Liver (tissue), 8 donors: ENCODE measurements at regions not wholly inside any gene's neighbourhood (a gene's known extent, or its start where the extent isn't known, plus 50 kb on each side); places are given as distances from the start of the nearest gene placed in this dataset.

Experiments used
- DNase-seq: peaks from one replicate; pipeline ENCODE4 v3.0.0-alpha.2; 2017; ENCODE audit warnings: low spot score
- H3K27ac ChIP-seq, 2 donors: one replicate each; pipeline ENCODE4 v1.7.0; 2013; ENCODE audit warnings: inconsistent platforms in 2 of 2, low read length in 2 of 2, control low read depth in 1 of 2, low read depth in 1 of 2, mild to moderate bottlenecking in 1 of 2
- H3K27me3 ChIP-seq, 4 donors: one replicate each; pipeline versions ENCODE4 v1.6.1 to v1.7.0; 2013; ENCODE audit warnings: low read length in 3 of 4, inconsistent platforms in 1 of 4, mild to moderate bottlenecking in 1 of 4, moderate library complexity in 1 of 4; ENCODE audit not compliant: control insufficient read depth in 4 of 4, insufficient read depth in 4 of 4
- H3K36me3 ChIP-seq, 4 donors: one replicate each; pipeline versions ENCODE4 v1.6.1 to v1.7.0; 2013; ENCODE audit warnings: low read length in 3 of 4, mild to moderate bottlenecking in 3 of 4, low read depth in 1 of 4, moderate library complexity in 1 of 4; ENCODE audit not compliant: control insufficient read depth in 4 of 4, insufficient read depth in 3 of 4
- H3K4me1 ChIP-seq, 4 donors: one replicate each; pipeline versions ENCODE4 v1.6.1 to v1.7.0; 2013; ENCODE audit warnings: low read length in 3 of 4, mild to moderate bottlenecking in 3 of 4, moderate library complexity in 1 of 4; ENCODE audit not compliant: control insufficient read depth in 4 of 4, insufficient read depth in 4 of 4
- H3K4me3 ChIP-seq, 3 donors: one replicate each; pipeline versions ENCODE4 v1.6.1 to v1.7.0; 2013; ENCODE audit warnings: low read length in 3 of 3, control low read depth in 1 of 3, low read depth in 1 of 3, mild to moderate bottlenecking in 1 of 3
- H3K9ac ChIP-seq, 2 donors: one replicate each; pipeline ENCODE4 v1.7.0; 2013; ENCODE audit warnings: low read length in 2 of 2, mild to moderate bottlenecking in 2 of 2, moderate library complexity in 2 of 2, control low read depth in 1 of 2, low read depth in 1 of 2
- H3K9me3 ChIP-seq, 4 donors: one replicate each; pipeline versions ENCODE4 v1.6.1 to v1.7.0; 2013; ENCODE audit warnings: low read length in 3 of 4; ENCODE audit not compliant: control insufficient read depth in 4 of 4
- ATF3 ChIP-seq: IDR thresholded peaks from 2 replicates; pipeline ENCODE4 v1.6.1; 2016; ENCODE audit warnings: antibody characterized with exemption
- CTCF ChIP-seq: fragments of 150-350 bp; IDR thresholded peaks from 2 replicates; pipeline ENCODE4 v1.5.1; 2017; ENCODE audit warnings: improper control_type of control experiment, low read depth, low read length; ENCODE audit not compliant: missing input control
- EGR1 ChIP-seq, 2 donors: IDR thresholded peaks; 2 replicates each; pipeline ENCODE4 v1.6.1; 2016 to 2018; ENCODE audit warnings: antibody characterized with exemption in 2 of 2, low read depth in 2 of 2
- FOXA1 ChIP-seq: IDR thresholded peaks from 2 replicates; pipeline ENCODE4 v1.6.1; 2016; ENCODE audit warnings: antibody characterized with exemption
- FOXA2 ChIP-seq: IDR thresholded peaks from 2 replicates; pipeline ENCODE4 v1.6.1; 2016; ENCODE audit warnings: antibody characterized with exemption
- GABPA ChIP-seq, 2 donors: IDR thresholded peaks in 1 of 2; conservative IDR thresholded peaks in 1 of 2; 2 replicates each; pipeline ENCODE4 v1.6.1; 2016; ENCODE audit warnings: antibody characterized with exemption in 2 of 2, mild to moderate bottlenecking in 1 of 2, moderate library complexity in 1 of 2
- HNF4A ChIP-seq, 2 donors: conservative IDR thresholded peaks; 2 replicates each; pipeline ENCODE4 v1.6.1; 2016; ENCODE audit warnings: antibody characterized with exemption in 2 of 2, mild to moderate bottlenecking in 2 of 2
- HNF4G ChIP-seq: IDR thresholded peaks from 2 replicates; pipeline ENCODE4 v1.6.1; 2016; ENCODE audit warnings: antibody characterized with exemption
- MAX ChIP-seq: IDR thresholded peaks from 2 replicates; pipeline ENCODE4 v1.6.1; 2016; ENCODE audit warnings: antibody characterized with exemption
- NR2F2 ChIP-seq: IDR thresholded peaks from 2 replicates; pipeline ENCODE4 v1.6.1; 2016; ENCODE audit warnings: antibody characterized with exemption
- RAD21 ChIP-seq, 2 donors: IDR thresholded peaks; 2 replicates each; pipeline ENCODE4 v1.6.1; 2016; ENCODE audit warnings: antibody characterized with exemption in 2 of 2, mild to moderate bottlenecking in 2 of 2
- REST ChIP-seq: IDR thresholded peaks from 2 replicates; pipeline ENCODE4 v1.6.1; 2016; ENCODE audit warnings: antibody characterized with exemption, mild to moderate bottlenecking
- RXRA ChIP-seq, 2 donors: IDR thresholded peaks; 2 replicates each; pipeline ENCODE4 v1.6.1; 2017 to 2018; ENCODE audit warnings: antibody characterized with exemption in 2 of 2, mild to moderate bottlenecking in 1 of 2
- TAF1 ChIP-seq: conservative IDR thresholded peaks from 2 replicates; pipeline ENCODE4 v1.6.1; 2016; ENCODE audit warnings: antibody characterized with exemption, mild to moderate bottlenecking
- YY1 ChIP-seq: IDR thresholded peaks from 2 replicates; pipeline ENCODE4 v1.6.1; 2016; ENCODE audit warnings: antibody characterized with exemption, mild to moderate bottlenecking
- ZBTB33 ChIP-seq: IDR thresholded peaks from 2 replicates; pipeline ENCODE4 v1.6.1; 2016; ENCODE audit warnings: antibody characterized with exemption
- WGBS: extraction: QIAGEN DNeasy Blood & Tissue Kit; methylation state at CpG from one replicate; pipeline ENCODE4 v1.1.7; 2013; 5-methylcytosine and 5-hydroxymethylcytosine counted together
- donor health status: healthy.
- donor health status: healthy.
- donor health status: healthy.
- donor health status: healthy.
- donor health status: healthy.

- no peaks in the 10 kb centered on the region for H3K9me3 ChIP-seq
- no peak overlapping the region for H3K27ac ChIP-seq
- no peak for DNase-seq
- WGBS, result 30% methylated on average over 5 of the region's 5 CpGs
- no peak for TF ChIP-seq YY1
- no peak for TF ChIP-seq RAD21 (IDR thresholded peaks at IDR 0.05)
- TF ChIP-seq FOXA2, result no peak
- no peak for TF ChIP-seq TAF1
- TF ChIP-seq ATF3, result no peak
- TF ChIP-seq RXRA (IDR thresholded peaks at IDR 0.05), result no peak
- TF ChIP-seq CTCF, result no peak
- TF ChIP-seq FOXA1, result no peak
- TF ChIP-seq EGR1 (IDR thresholded peaks at IDR 0.05; ENCODE audit: low read depth in 2 of 2), result no peak
- no peak for TF ChIP-seq GABPA (IDR thresholded peaks at IDR 0.05 in 1 of 2, conservative IDR thresholded peaks at IDR 0.05 in 1 of 2)
- TF ChIP-seq HNF4G, result no peak
- TF ChIP-seq NR2F2, result no peak
- no peak for TF ChIP-seq REST
- no peak for TF ChIP-seq HNF4A (conservative IDR thresholded peaks at IDR 0.05)
- H3K36me3 ChIP-seq, result no peaks in the 10 kb centered on the region
- no peaks in the 10 kb centered on the region for H3K27me3 ChIP-seq
- H3K9ac ChIP-seq, result no peak overlapping the region
- no peak overlapping the region for H3K4me3 ChIP-seq
- H3K4me1 ChIP-seq, result no peaks in the 10 kb centered on the region
Observed at GRCh38 chr2:164182116-164182627, 439.1 kb downstream of the GRB14 start.

- no peak overlapping the region for H3K4me3 ChIP-seq
- 71% methylated on average over 3 of the region's 3 CpGs for WGBS
- peaks cover 0 to 3% (median 0%) of the 10 kb centered on the region in 4 donors for H3K9me3 ChIP-seq
- no peak overlapping the region for H3K27ac ChIP-seq
- TF ChIP-seq RXRA (IDR thresholded peaks at IDR 0.05) (no peak), MAX (no peak), ZBTB33 (no peak), ATF3 (no peak), FOXA2 (no peak), HNF4G (no peak), YY1 (no peak), EGR1 (IDR thresholded peaks at IDR 0.05; ENCODE audit: low read depth in 2 of 2) (no peak), NR2F2 (no peak), TAF1 (no peak)
- DNase-seq, result no peak
- no peaks in the 10 kb centered on the region for H3K4me1 ChIP-seq
- no peaks in the 10 kb centered on the region for H3K36me3 ChIP-seq
- no peak overlapping the region for H3K9ac ChIP-seq
- H3K27me3 ChIP-seq, result no peaks in the 10 kb centered on the region
Observed at GRCh38 chr2:164178835-164179465, 442.3 kb downstream of the GRB14 start.
